Esophagus (tissue), 2 donors: ENCODE measurements at regions not wholly inside any gene's neighbourhood (a gene's known extent, or its start where the extent isn't known, plus 50 kb on each side); places are given as distances from the start of the nearest gene placed in this dataset.

Source experiments
- H3K27ac ChIP-seq, 2 donors: one replicate each; pipeline ENCODE4 v1.5.1; 2013; ENCODE audit warnings: low read depth in 2 of 2, mild to moderate bottlenecking in 2 of 2, inconsistent platforms in 1 of 2, low read length in 1 of 2, moderate library complexity in 1 of 2
- H3K27me3 ChIP-seq, 2 donors: one replicate each; pipeline ENCODE4 v1.6.1; 2013; ENCODE audit warnings: low read length in 2 of 2, control low read depth in 1 of 2, mild to moderate bottlenecking in 1 of 2; ENCODE audit not compliant: insufficient read depth in 2 of 2, control insufficient read depth in 1 of 2
- H3K36me3 ChIP-seq, 2 donors: one replicate each; pipeline ENCODE4 v1.6.1; 2013; ENCODE audit warnings: low read length in 1 of 2; ENCODE audit not compliant: control insufficient read depth in 2 of 2, insufficient read depth in 2 of 2
- H3K4me1 ChIP-seq, 2 donors: one replicate each; pipeline ENCODE4 v1.6.1; 2013; ENCODE audit warnings: low read length in 1 of 2; ENCODE audit not compliant: control insufficient read depth in 2 of 2, insufficient read depth in 2 of 2
- H3K4me3 ChIP-seq, 2 donors: one replicate each; pipeline ENCODE4 v1.5.1; 2013; ENCODE audit warnings: low read length in 2 of 2, mild to moderate bottlenecking in 2 of 2, low read depth in 1 of 2, moderate library complexity in 1 of 2
- H3K9me3 ChIP-seq, 2 donors: one replicate each; pipeline ENCODE4 v1.6.1; 2013; ENCODE audit warnings: mild to moderate bottlenecking in 2 of 2, low read depth in 1 of 2, low read length in 1 of 2, moderate library complexity in 1 of 2; ENCODE audit not compliant: control insufficient read depth in 2 of 2, insufficient read depth in 1 of 2
- WGBS, 2 donors: extraction: QIAGEN DNeasy Blood & Tissue Kit; methylation state at CpG; one replicate each; pipeline ENCODE4 v1.1.7; 2013; 5-methylcytosine and 5-hydroxymethylcytosine counted together
- donor health status: healthy with polysubstance abuse.
- donor health status: Bipolar disorder and iron deficiency.

DNA sequence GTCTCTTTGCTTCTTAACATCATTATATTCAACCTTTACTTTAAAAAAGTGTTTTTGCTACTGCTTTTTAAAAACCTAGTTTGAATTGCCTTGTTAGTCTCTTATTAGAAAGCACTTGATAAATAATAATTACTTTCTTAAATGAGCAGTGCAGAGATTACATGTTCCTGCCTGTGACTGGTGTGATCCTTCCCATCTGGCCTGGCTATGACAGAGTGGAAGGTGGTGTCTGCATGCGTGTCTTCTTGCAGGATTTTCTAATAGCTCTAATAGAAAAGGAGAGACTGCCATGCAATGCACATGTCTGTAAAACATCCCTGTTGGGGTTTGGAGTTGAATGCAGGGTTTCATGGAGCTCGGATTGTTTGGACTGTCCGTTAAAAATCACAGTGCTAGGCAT is 425.8 kb upstream of the TPM1 start:
- Histone ChIP-seq H3K4me1 (no peaks in the 10 kb centered on the region), H3K4me3 (no peak overlapping the region), H3K27me3 (no peaks in the 10 kb centered on the region), H3K36me3 (no peaks in the 10 kb centered on the region), H3K9me3 (no peaks in the 10 kb centered on the region), H3K27ac (no peak overlapping the region)
- 72 to 77% methylated on average over 3 of the region's 3 CpGs for WGBS, 2 donors

DNA sequence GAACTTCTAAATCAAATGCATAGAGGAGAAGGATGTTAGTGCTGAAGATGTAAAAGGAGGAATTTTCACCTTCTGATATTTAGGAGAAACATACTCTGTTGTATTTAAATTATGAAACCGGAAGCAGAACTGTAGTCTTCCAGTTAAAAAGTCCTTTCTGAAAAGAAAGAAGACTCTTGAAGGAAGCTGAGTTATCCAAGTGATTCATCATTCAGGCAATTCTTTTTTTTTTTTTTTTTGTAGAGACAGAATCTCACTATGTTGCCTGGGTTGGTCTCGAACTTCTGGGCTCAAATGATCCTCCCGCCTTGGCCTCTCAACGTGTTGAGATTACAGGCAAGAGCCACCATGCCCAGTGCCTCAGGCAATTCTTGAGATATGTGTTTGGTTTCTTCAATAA is 424.8 kb upstream of the TPM1 start:
- Histone ChIP-seq H3K4me3 (no peak overlapping the region), H3K4me1 (no peaks in the 10 kb centered on the region), H3K27ac (no peak overlapping the region), H3K9me3 (no peaks in the 10 kb centered on the region), H3K27me3 (no peaks in the 10 kb centered on the region), H3K36me3 (no peaks in the 10 kb centered on the region)
- 78 to 87% methylated on average over 4 of the region's 4 CpGs for WGBS, 2 donors

DNA sequence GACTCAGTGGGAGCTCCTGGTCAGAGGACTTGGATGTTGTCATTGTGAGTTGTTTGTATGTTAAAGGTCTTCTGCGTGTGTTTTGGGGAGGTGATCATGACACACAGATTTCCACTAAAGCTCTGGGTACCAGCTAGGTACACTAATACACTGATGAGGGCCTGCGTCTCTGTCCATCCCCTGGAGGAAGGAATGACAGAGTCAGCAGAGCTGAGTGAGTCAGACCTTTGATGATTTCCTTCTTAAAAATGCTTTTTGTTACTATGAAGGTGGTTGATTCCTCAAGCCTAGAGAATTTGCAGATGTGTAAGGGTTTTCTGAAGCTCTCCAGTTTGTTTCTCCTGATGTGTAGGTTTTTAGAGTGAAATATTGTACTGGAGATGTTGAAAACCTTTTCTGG is 424.1 kb upstream of the TPM1 start:
- Histone ChIP-seq H3K36me3 (no peaks in the 10 kb centered on the region), H3K9me3 (no peaks in the 10 kb centered on the region), H3K4me3 (no peak overlapping the region), H3K27ac (no peak overlapping the region), H3K27me3 (no peaks in the 10 kb centered on the region), H3K4me1 (no peaks in the 10 kb centered on the region)
- 74 to 78% methylated on average over 2 of the region's 2 CpGs for WGBS, 2 donors

DNA sequence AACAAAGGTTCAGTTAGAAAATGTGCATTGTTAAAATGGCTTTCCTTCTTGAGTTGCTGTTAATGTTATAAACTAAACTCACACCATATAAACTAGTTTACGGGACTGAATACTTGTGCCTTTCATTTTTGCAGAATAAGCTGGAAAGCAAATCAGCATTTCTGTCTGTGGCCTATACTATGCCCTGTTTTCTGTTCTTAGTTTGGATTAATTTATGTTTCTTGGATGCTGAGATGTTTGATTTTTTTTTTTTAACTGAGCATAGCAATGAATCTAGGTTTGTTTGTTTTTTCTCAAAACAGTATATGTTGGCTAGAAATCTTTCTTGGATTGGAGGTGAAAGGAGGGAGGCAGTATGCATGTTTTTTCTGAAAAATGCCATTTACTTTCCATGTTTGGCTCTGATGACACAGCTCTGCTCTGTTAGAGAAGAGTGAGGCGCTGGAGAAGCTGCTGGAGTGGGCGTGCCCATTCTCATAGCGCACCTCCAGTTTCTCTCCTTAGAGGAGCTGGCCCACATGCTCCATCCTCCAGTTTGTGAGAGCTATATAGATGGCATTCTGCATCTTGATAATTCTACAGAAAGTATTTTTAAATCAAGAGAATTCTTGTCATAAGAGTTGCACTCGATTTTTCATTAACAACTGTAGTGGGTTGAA is 423.6 kb upstream of the TPM1 start:
- WGBS, 2 donors: 88 to 89% methylated on average over 5 of the region's 5 CpGs
- no peak overlapping the region for H3K27ac ChIP-seq
- no peaks in the 10 kb centered on the region for H3K27me3 ChIP-seq
- no peaks in the 10 kb centered on the region for H3K36me3 ChIP-seq
- no peak overlapping the region for H3K4me3 ChIP-seq
- H3K9me3 ChIP-seq: no peaks in the 10 kb centered on the region
- no peaks in the 10 kb centered on the region for H3K4me1 ChIP-seq

DNA sequence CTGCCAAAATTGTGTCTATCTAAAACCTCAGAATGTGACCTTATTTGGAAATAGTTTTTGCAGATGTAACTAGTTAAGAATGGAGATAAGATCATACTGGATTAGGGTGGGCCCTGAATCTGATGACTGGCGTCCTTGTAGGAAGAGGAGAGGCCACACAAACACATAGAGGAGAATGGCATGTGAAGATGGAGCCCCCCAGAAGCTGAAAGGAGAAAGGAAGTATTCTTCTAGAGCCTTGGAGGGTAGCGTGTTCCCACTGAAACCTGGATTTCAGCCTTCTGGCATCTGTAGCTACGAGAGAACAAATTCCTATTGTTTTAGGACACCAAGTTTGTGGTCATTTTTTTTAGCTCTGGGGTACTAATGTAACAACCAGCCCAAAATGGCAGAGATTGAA is 423.0 kb upstream of the TPM1 start:
- H3K36me3 ChIP-seq: no peaks in the 10 kb centered on the region
- H3K9me3 ChIP-seq: no peaks in the 10 kb centered on the region
- WGBS, 2 donors: 80 to 83% methylated on average over 3 of the region's 3 CpGs
- no peaks in the 10 kb centered on the region for H3K27me3 ChIP-seq
- H3K4me1 ChIP-seq: no peaks in the 10 kb centered on the region
- no peak overlapping the region for H3K27ac ChIP-seq
- no peak overlapping the region for H3K4me3 ChIP-seq

DNA sequence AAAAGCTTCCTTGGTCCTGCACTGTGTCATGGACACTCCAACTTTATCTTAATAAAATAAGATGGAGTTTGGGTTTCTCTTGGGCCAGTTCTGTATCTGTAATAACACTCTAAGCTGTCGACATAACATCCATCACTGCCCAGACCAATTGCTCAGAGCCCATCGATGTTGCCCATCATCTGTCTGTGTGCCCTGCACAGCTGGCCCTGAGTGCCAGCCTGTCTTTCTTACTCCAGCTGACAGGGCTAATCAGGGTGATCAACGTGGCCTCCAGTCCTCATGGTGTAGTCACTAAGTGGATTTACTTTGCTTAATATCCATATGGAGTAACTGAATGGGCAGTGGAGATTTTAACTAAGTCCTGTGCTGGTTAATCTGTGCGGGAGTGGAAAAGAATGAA is 419.8 kb upstream of the TPM1 start:
- Histone ChIP-seq H3K9me3 (no peaks in the 10 kb centered on the region), H3K27me3 (no peaks in the 10 kb centered on the region), H3K27ac (no peak overlapping the region), H3K4me3 (no peak overlapping the region), H3K4me1 (peaks cover 0 to 4% of the 10 kb centered on the region in 2 donors), H3K36me3 (no peaks in the 10 kb centered on the region)
- WGBS, 2 donors: 84 to 88% methylated on average over 4 of the region's 4 CpGs

DNA sequence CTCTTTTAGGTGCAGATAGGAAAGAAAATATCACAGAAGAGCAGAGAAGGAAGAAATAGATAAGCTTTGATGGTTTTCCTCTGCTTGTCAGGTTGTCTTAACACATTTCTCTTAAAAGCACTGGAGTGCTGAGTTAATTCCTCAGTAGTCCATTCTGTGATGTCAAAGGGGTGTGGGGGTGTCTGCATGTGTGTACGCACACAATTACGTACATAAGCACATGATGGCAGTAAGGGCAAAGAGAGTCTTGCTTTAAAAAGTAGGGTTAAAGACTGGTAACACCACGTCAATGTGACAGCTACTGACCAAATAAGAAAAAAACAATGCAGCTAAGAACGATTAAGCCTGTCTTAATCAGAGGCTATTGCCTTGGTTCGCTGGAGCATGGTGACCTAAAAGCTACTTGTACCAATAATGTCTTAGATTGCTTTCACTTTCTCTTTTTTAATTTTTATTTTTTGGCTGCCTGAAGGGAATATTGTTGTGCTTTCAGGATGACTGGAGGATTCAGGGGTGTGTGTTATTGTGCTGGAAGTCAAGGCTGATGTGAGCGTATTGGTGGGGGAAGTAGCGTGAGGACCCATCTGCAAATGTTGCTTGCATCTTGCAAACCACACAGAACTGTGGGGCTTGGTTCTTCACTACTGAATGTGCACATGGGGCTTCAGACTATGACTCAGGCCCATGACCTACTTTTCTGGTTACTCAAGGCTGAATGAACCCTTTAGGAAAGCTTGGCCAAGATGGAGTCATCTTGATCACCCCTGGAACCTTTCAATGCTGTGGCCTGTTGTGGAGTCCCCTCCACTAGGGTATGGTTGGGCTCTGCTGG is 417.8 kb upstream of the TPM1 start:
- WGBS, 2 donors: 50 to 59% methylated on average over 7 of the region's 7 CpGs
- Histone ChIP-seq H3K27ac (no peak overlapping the region), H3K9me3 (no peaks in the 10 kb centered on the region), H3K4me1 (peaks cover 0 to 4% of the 10 kb centered on the region in 2 donors), H3K36me3 (no peaks in the 10 kb centered on the region), H3K4me3 (no peak overlapping the region), H3K27me3 (no peaks in the 10 kb centered on the region)

DNA sequence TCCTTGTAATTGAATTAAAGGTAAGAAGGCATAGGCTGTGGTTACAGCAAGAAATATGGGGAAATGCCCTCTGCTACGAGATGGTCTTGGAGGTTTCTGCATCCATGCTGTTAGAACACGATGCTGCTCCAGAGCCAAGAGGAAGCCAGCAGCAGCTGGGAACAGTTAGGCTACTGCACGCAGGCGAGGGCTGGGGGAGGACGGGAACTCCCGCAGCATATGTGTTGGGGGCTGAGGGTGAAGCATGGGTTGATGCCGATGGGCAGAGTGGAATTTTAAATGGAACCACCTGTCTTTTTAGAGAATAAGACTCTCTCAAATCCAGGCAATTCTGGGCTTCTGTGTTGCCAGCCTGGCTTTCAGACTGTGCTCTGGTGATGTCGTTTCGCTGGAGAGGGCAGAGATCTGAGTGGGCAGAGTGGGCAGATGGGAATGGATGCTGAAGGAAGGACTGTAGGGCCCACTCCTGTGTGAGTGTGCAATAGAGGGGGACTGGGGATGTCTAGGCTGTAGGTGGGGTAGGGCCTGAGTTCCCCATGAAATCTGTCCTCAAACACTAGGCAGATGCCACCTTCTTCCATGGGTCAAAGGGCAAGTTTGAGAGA is 417.0 kb upstream of the TPM1 start:
- no peak overlapping the region for H3K4me3 ChIP-seq
- H3K9me3 ChIP-seq: no peaks in the 10 kb centered on the region
- H3K36me3 ChIP-seq: no peaks in the 10 kb centered on the region
- WGBS, 2 donors: 70 to 78% methylated on average over 9 of the region's 9 CpGs
- H3K27me3 ChIP-seq: no peaks in the 10 kb centered on the region
- H3K27ac ChIP-seq: no peak overlapping the region
- peaks cover 0 to 4% of the 10 kb centered on the region in 2 donors for H3K4me1 ChIP-seq

DNA sequence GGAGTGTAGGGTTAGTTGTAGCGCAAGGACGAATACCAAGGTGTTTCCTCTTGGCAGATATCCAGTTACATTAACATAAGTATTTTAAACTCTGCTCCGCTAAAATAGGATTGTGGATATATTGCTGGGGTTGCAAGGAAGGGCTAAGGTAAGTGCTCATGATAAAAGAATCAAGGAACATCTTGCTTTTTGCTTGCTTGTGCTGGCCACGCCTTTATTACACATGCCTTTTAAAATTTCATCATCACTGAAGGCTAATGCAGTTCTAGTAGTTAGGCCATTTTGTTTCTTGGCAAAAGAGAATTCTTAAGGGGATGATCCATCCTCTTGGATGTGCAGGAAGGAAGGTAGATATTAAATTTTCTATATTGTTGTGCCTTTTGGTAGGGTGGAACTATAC is 415.6 kb upstream of the TPM1 start:
- H3K9me3 ChIP-seq: no peaks in the 10 kb centered on the region
- H3K27ac ChIP-seq: no peak overlapping the region
- peaks cover 0 to 4% of the 10 kb centered on the region in 2 donors for H3K4me1 ChIP-seq
- H3K36me3 ChIP-seq: no peaks in the 10 kb centered on the region
- H3K27me3 ChIP-seq: no peaks in the 10 kb centered on the region
- 92 to 94% methylated on average over 4 of the region's 4 CpGs for WGBS, 2 donors
- H3K4me3 ChIP-seq: no peak overlapping the region
